ENCODE measurements at regions not wholly inside any gene's neighbourhood (a gene's known extent, or its start where the extent isn't known, plus 50 kb on each side); places are given as distances from the start of the nearest gene placed in this dataset.

DNA sequence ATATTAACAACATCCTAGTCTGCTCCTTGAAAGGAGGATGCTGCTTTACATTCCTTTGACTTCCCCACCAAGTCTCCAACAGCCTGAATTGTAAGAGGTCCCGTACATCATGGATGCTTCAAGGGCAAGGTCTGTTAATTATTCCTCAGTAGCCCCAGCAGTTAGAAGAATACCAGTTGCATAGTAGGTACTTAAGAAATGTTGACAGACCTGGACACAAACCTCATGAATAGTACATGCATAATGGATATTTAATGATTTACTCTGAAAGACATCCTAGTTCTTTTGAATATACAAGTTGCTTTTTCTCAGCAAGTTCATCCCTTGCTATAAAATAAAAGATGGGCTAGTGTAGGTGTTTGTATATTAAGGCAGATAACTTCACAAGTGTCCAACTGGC lies 112.1 kb upstream of the DPYD start:
- no peak for ATAC-seq
- no peaks in the 10 kb centered on the region for H3K36me3 Mint-ChIP-seq (ENCODE audit: low read depth)
- no peak overlapping the region for H3K27ac Mint-ChIP-seq
- no peak for DNase-seq
- H3K27me3 Mint-ChIP-seq = peaks cover 13% of the 10 kb centered on the region
- H3K9me3 ChIP-seq (ENCODE audit: control insufficient read depth, low read length, poor library complexity, severe bottlenecking) = no peaks in the 10 kb centered on the region
- no peaks in the 10 kb centered on the region for H3K4me1 Mint-ChIP-seq
- H3K4me3 Mint-ChIP-seq = no peak overlapping the region

DNA sequence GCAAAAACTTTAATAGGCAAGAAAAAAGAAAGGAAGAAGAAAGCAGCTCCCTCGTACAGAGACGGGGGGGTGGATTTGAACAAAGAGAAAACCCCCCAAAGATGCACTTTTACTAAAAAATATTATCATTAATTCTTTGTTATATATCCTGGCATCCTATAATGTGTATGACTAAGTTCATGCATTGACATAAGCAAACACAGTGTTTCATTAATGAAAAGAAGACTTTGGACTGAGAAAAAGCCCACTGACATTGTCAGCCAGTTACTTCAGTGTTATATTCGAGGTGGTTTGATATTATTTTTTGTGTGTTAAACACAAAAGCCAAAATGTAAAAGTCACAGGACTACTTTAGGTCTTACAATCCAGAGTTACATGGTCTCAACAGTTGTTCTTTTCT lies 110.1 kb upstream of the DPYD start:
- DNase-seq = no peak
- no peak overlapping the region for H3K4me3 Mint-ChIP-seq
- H3K9me3 ChIP-seq (ENCODE audit: control insufficient read depth, low read length, poor library complexity, severe bottlenecking) = no peaks in the 10 kb centered on the region
- no peak for ATAC-seq
- H3K27ac Mint-ChIP-seq = no peak overlapping the region
- no peaks in the 10 kb centered on the region for H3K4me1 Mint-ChIP-seq
- no peaks in the 10 kb centered on the region for H3K36me3 Mint-ChIP-seq (ENCODE audit: low read depth)
- H3K27me3 Mint-ChIP-seq = peaks cover 12% of the 10 kb centered on the region

DNA sequence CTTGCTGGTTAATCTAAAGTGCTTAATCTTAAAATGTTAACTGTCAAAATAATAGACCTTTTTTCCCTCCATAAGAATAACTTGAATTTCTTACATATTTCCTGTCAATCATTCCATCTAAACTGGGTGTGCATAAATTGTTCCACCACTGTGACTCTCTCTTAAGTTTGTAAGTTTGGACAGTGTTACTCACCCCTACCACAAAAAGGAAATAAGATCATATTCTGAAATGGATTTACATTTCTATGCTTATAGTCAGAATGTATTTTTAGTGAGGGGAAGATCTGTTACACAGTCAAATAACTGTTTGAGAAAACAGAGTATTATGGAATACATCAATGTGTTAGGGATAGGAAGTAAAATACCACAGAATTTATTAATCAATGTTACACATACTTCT lies 109.6 kb upstream of the DPYD start:
- H3K4me3 Mint-ChIP-seq = no peak overlapping the region
- no peak for DNase-seq
- H3K9me3 ChIP-seq (ENCODE audit: control insufficient read depth, low read length, poor library complexity, severe bottlenecking) = no peaks in the 10 kb centered on the region
- no peaks in the 10 kb centered on the region for H3K36me3 Mint-ChIP-seq (ENCODE audit: low read depth)
- no peaks in the 10 kb centered on the region for H3K4me1 Mint-ChIP-seq
- H3K27me3 Mint-ChIP-seq = peaks cover 8% of the 10 kb centered on the region
- ATAC-seq = no peak
- H3K27ac Mint-ChIP-seq = no peak overlapping the region

DNA sequence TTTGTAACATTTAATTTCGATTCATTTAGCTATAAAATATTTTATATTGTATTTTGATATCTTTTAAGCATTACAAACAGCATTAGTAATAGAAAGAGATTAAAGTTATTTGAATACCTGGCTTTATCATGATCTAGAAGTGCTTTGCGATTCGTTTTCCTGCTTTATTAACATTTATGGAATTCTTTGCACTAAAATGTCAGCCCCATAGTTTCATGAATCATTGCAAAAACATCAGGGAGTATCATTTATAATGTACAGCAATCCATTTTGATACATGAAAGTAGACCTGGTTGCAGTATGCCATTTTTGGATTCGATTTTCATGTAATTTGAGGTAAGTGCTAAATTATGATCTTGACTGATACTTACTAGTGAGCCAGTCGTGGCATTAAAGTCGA lies 108.0 kb upstream of the DPYD start:
- DNase-seq (no peak), ATAC-seq (no peak)
- H3K36me3 Mint-ChIP-seq (ENCODE audit: low read depth) = no peaks in the 10 kb centered on the region
- H3K27ac Mint-ChIP-seq = no peak overlapping the region
- H3K4me3 Mint-ChIP-seq = no peak overlapping the region
- peaks cover 2% of the 10 kb centered on the region for H3K4me1 Mint-ChIP-seq
- no peaks in the 10 kb centered on the region for H3K9me3 ChIP-seq (ENCODE audit: control insufficient read depth, low read length, poor library complexity, severe bottlenecking)
- no peaks in the 10 kb centered on the region for H3K27me3 Mint-ChIP-seq

DNA sequence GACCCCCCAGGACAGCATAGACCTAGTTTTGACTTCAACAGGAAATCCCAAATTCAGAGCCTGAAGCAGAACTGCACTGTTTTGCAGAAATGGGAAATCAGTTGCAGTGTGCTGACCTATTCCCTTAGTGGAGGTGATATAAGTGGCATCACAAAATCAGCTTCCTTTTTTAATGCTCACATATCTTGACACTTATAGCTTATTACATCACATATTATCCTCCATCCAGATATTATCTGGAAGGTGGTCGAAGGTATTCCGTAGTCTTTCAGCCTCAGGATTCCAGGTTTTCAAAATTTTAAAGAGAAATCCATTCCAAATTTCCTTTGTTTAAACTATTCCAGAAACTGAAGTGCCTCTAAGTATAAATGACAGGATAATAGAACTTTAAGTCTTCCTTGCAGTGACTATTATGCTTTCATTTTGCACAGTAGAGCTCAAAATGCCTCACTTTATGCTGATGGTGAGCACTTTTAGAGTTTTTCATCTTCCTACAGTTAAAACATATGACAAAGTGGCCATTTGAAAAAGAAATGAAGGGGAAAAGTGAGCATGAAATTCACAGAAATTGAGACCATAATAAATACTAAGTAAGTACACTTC lies 106.4 kb upstream of the DPYD start:
- no peak for ATAC-seq
- no peak overlapping the region for H3K4me3 Mint-ChIP-seq
- H3K27me3 Mint-ChIP-seq = no peaks in the 10 kb centered on the region
- H3K4me1 Mint-ChIP-seq = peaks cover 2% of the 10 kb centered on the region
- H3K9me3 ChIP-seq (ENCODE audit: control insufficient read depth, low read length, poor library complexity, severe bottlenecking) = no peaks in the 10 kb centered on the region
- no peaks in the 10 kb centered on the region for H3K36me3 Mint-ChIP-seq (ENCODE audit: low read depth)
- H3K27ac Mint-ChIP-seq = no peak overlapping the region
- no peak for DNase-seq

DNA sequence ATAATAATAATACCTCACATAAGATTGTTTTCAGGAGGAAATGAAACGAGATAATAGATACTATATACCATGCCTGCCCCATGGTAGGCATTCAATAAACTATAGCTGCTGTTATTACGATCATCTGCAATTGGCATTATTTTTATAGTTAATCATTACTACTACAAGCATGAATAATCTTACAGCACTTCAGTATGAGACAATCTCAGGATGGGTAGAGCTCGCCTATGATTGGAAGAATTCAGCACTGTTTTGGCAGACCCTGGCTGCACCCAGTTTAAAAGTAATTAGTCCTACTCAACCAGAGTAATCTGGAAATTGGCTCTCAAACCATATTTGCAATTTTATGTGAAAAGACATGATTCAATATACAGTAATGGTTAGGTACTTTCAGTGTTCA lies 105.0 kb upstream of the DPYD start:
- DNase-seq (no peak), ATAC-seq (no peak)
- Mint-ChIP-seq H3K27me3 (no peaks in the 10 kb centered on the region), H3K4me1 (peaks cover 2% of the 10 kb centered on the region), H3K27ac (no peak overlapping the region), H3K4me3 (no peak overlapping the region), H3K36me3 (ENCODE audit: low read depth) (no peaks in the 10 kb centered on the region)
- H3K9me3 ChIP-seq (ENCODE audit: control insufficient read depth, low read length, poor library complexity, severe bottlenecking) = no peaks in the 10 kb centered on the region

DNA sequence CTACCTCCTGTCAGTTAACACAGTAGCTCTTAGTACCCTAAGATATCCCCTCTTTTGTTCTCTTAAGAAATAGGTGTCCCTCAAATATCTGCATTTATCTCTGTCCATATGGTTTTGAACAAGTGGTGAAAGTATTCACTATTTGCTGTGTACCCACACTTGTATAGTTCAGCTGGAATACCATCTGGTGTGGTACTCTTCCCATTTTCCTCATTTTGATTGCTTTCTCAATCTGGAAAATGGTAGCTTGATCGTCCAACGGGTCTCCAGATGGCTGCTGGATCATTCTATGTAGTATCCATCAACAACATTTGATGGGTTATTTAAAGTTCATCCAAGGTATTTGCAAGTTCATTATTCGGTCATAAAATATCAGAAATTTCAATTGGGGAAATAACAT lies 100.3 kb upstream of the DPYD start:
- H3K27ac Mint-ChIP-seq = no peak overlapping the region
- no peaks in the 10 kb centered on the region for H3K9me3 ChIP-seq (ENCODE audit: control insufficient read depth, low read length, poor library complexity, severe bottlenecking)
- no peak for DNase-seq
- H3K4me3 Mint-ChIP-seq = no peak overlapping the region
- H3K27me3 Mint-ChIP-seq = no peaks in the 10 kb centered on the region
- no peak for ATAC-seq
- H3K4me1 Mint-ChIP-seq = peaks cover 2% of the 10 kb centered on the region
- no peaks in the 10 kb centered on the region for H3K36me3 Mint-ChIP-seq (ENCODE audit: low read depth)

GRCh38 chr1:98019747-98020146 lies 98.9 kb upstream of the DPYD start:
- Mint-ChIP-seq H3K4me3 (no peak overlapping the region), H3K36me3 (ENCODE audit: low read depth) (no peaks in the 10 kb centered on the region), H3K27ac (no peak overlapping the region), H3K27me3 (peaks cover 4% of the 10 kb centered on the region), H3K4me1 (peaks cover 2% of the 10 kb centered on the region)
- ATAC-seq = no peak
- H3K9me3 ChIP-seq (ENCODE audit: control insufficient read depth, low read length, poor library complexity, severe bottlenecking) = no peaks in the 10 kb centered on the region
- no peak for DNase-seq

DNA sequence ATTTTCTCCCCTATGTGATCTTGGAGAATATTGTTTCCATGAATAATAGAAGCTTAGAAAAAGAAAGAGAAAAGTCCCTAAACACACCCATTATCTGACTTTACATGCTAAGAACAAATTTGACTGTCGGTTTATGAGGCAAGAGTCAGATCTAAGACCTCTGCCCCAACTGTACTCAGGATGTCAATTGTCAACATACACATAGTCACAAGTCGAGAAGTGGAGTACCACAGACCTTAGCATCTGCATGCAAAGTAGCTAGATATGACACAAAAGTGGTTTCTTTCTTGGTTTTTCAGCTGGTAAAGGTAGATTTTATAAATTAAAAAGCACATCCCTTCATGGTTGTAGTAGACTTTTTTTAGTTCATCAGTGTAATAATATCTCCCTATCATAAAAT lies 97.2 kb upstream of the DPYD start:
- no peak for ATAC-seq
- no peak for DNase-seq
- no peaks in the 10 kb centered on the region for H3K4me1 Mint-ChIP-seq
- no peak overlapping the region for H3K4me3 Mint-ChIP-seq
- H3K27me3 Mint-ChIP-seq = peaks cover 4% of the 10 kb centered on the region
- H3K9me3 ChIP-seq (ENCODE audit: control insufficient read depth, low read length, poor library complexity, severe bottlenecking) = no peaks in the 10 kb centered on the region
- H3K27ac Mint-ChIP-seq = no peak overlapping the region
- no peaks in the 10 kb centered on the region for H3K36me3 Mint-ChIP-seq (ENCODE audit: low read depth)

GRCh38 chr1:98017184-98017583 lies 96.3 kb upstream of the DPYD start:
- Mint-ChIP-seq H3K4me3 (no peak overlapping the region), H3K36me3 (ENCODE audit: low read depth) (no peaks in the 10 kb centered on the region)
- no peak for ATAC-seq

DNA sequence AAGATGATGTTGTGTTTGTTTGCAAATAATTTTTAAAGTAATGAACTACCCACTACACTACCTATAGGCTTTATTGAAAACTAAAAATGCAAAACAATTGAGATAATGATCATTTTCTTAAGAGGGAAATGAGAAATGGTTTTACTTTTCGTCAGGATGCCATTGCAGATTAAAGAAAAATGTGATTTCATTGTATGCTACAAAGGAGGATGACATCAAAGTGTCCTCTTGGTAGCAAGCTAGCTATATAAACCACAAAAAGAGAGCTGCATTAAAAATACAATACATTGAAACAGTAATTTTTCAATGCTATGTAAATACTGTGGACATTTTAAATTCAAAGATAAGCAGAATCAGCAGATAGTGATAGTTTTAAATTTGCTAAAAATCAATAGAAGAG lies 87.5 kb upstream of the DPYD start:
- no peaks in the 10 kb centered on the region for H3K27me3 Mint-ChIP-seq
- no peaks in the 10 kb centered on the region for H3K4me1 Mint-ChIP-seq
- no peak overlapping the region for H3K27ac Mint-ChIP-seq
- no peak overlapping the region for H3K4me3 Mint-ChIP-seq
- no peaks in the 10 kb centered on the region for H3K36me3 Mint-ChIP-seq (ENCODE audit: low read depth)
- no peak for ATAC-seq
- no peak for DNase-seq
- no peaks in the 10 kb centered on the region for H3K9me3 ChIP-seq (ENCODE audit: control insufficient read depth, low read length, poor library complexity, severe bottlenecking)

More at GRCh38 chr1:98017184-98017583, 96.3 kb upstream of the DPYD start:
- Mint-ChIP-seq H3K27ac (no peak overlapping the region), H3K27me3 (peaks cover 4% of the 10 kb centered on the region), H3K4me1 (no peaks in the 10 kb centered on the region)
- no peak for DNase-seq
- no peaks in the 10 kb centered on the region for H3K9me3 ChIP-seq (ENCODE audit: control insufficient read depth, low read length, poor library complexity, severe bottlenecking)

- no peaks in the 10 kb centered on the region for H3K4me1 Mint-ChIP-seq
- no peak overlapping the region for H3K27ac Mint-ChIP-seq
- no peaks in the 10 kb centered on the region for H3K9me3 ChIP-seq (ENCODE audit: control insufficient read depth, low read length, poor library complexity, severe bottlenecking)
- no peaks in the 10 kb centered on the region for H3K36me3 Mint-ChIP-seq (ENCODE audit: low read depth)
- H3K4me3 Mint-ChIP-seq = no peak overlapping the region
- no peak for ATAC-seq
- H3K27me3 Mint-ChIP-seq = peaks cover 2% of the 10 kb centered on the region
- DNase-seq = no peak
Measured at GRCh38 chr1:98005326-98006010, 84.6 kb upstream of the DPYD start.

DNA sequence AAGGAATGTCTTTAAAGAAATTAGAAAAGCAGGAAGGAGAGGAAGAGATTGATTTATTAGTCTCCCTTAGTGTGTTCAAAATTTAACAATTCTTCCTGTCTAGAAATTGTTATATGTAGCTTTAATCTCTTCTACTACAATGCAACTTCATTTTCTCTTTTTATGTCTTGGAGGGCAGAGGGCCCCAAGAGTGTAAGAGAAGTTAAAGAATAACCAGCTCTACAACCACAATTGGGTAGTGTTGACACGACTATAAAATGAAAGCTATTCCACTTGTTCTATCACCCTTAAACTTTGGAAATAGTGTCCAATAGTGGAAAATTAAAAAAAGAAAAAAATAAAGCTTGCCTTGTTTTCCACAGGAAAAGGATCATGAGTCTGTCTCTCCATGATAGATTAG lies 82.6 kb upstream of the DPYD start:
- H3K9me3 ChIP-seq (ENCODE audit: control insufficient read depth, low read length, poor library complexity, severe bottlenecking) = no peaks in the 10 kb centered on the region
- no peaks in the 10 kb centered on the region for H3K4me1 Mint-ChIP-seq
- H3K27ac Mint-ChIP-seq = no peak overlapping the region
- peaks cover 14% of the 10 kb centered on the region for H3K27me3 Mint-ChIP-seq
- ATAC-seq (no peak), DNase-seq (no peak)
- no peak overlapping the region for H3K4me3 Mint-ChIP-seq
- no peaks in the 10 kb centered on the region for H3K36me3 Mint-ChIP-seq (ENCODE audit: low read depth)

- DNase-seq (no peak), ATAC-seq (no peak)
- Mint-ChIP-seq H3K27me3 (peaks cover 14% of the 10 kb centered on the region), H3K4me1 (no peaks in the 10 kb centered on the region), H3K4me3 (no peak overlapping the region), H3K27ac (no peak overlapping the region), H3K36me3 (ENCODE audit: low read depth) (no peaks in the 10 kb centered on the region)
- H3K9me3 ChIP-seq (ENCODE audit: control insufficient read depth, low read length, poor library complexity, severe bottlenecking) = no peaks in the 10 kb centered on the region
Measured at GRCh38 chr1:98002288-98002687, 81.5 kb upstream of the DPYD start.
